B cell (primary cell): ENCODE measurements at regions not wholly inside any gene's neighbourhood (a gene's known extent, or its start where the extent isn't known, plus 50 kb on each side); places are given as distances from the start of the nearest gene placed in this dataset.
A peak's percentile ranks its signal among the peaks of the same experiment; 100 is the strongest.

Source experiments
- ATAC-seq: fragments of 200-7000 bp; cut with Tn5 transposase; one replicate; pipeline ENCODE4 v1.10.0; 2021; ENCODE audit warnings: low read depth, mild to moderate bottlenecking, moderate number of reproducible peaks, moderate library complexity
- CTCF ChIA-PET: fragments of 350-600 bp; sonication (Branson Sonifier 250); formaldehyde crosslinking; loops from one replicate; lab custom pipeline; 2021; ENCODE audit warnings: antibody characterized with exemption, inconsistent platforms; lab: Charles Lee
- POLR2A ChIA-PET: fragments of 350-600 bp; sonication (Branson Sonifier 250); formaldehyde crosslinking; loops from one replicate; lab custom pipeline; 2021; ENCODE audit warnings: antibody characterized with exemption; lab: Charles Lee
- DNase-seq: peaks from one replicate; pipeline ENCODE4 v3.0.0; 2013
- H2AFZ ChIP-seq: 2 replicates; pipeline ENCODE4 v1.6.1; 2012; ENCODE audit warnings: mild to moderate bottlenecking, low read depth, low read length; ENCODE audit not compliant: insufficient read depth, poor library complexity, severe bottlenecking
- H3K27ac ChIP-seq, 2 donors: 1 replicate in 1 of 2; 2 replicates in 1 of 2; pipeline ENCODE4 v1.5.1; 2012 to 2013; ENCODE audit warnings: low read length in 2 of 2, mild to moderate bottlenecking in 2 of 2, moderate library complexity in 1 of 2
- H3K27me3 ChIP-seq, 4 experiments: fragments of 200-600 bp in 1 of 4; sonication (generic) in 1 of 4; replicated peaks in 1 of 4; 1 replicate in 2 of 4; 2 replicates in 2 of 4; pipeline versions ENCODE4 v1.6.1 to v1.7.0; 2013 to 2016; ENCODE audit warnings: low read length in 3 of 4, mild to moderate bottlenecking in 2 of 4, mixed read lengths in 1 of 4, moderate library complexity in 1 of 4; ENCODE audit not compliant: insufficient read depth in 4 of 4, control insufficient read depth in 3 of 4; ENCODE audit errors: control extremely low read depth in 1 of 4
- H3K36me3 ChIP-seq, 2 experiments: replicated peaks in 1 of 2; 1 replicate in 1 of 2; 2 replicates in 1 of 2; pipeline versions ENCODE4 v1.6.1 to v1.7.1; 2013; ENCODE audit warnings: low read length in 1 of 2; ENCODE audit not compliant: insufficient read depth in 2 of 2, control insufficient read depth in 1 of 2; ENCODE audit errors: control extremely low read depth in 1 of 2, extremely low read depth in 1 of 2
- H3K4me1 ChIP-seq, 2 donors: fragments of 200-600 bp in 1 of 2; sonication (generic) in 1 of 2; 1 replicate in 1 of 2; 2 replicates in 1 of 2; pipeline versions ENCODE4 v1.5.1 to v1.6.1; 2013 to 2017; ENCODE audit warnings: low read length in 2 of 2; ENCODE audit not compliant: control insufficient read depth in 2 of 2, insufficient read depth in 2 of 2
- H3K4me2 ChIP-seq: replicated peaks from 2 replicates; pipeline ENCODE3; 2012; ENCODE audit warnings: mild to moderate bottlenecking, low read depth, low read length; ENCODE audit not compliant: poor library complexity, severe bottlenecking
- H3K4me3 ChIP-seq, 5 experiments: fragments of 200-600 bp in 1 of 5; sonication (generic) in 1 of 5; 1 replicate in 3 of 5; 2 replicates in 2 of 5; pipeline versions ENCODE4 v1.5.1 to v1.7.0; 2011 to 2016; ENCODE audit warnings: low read length in 4 of 5, mild to moderate bottlenecking in 4 of 5, low read depth in 2 of 5, control low read depth in 1 of 5, moderate library complexity in 1 of 5; ENCODE audit not compliant: insufficient read depth in 1 of 5; ENCODE audit errors: control extremely low read depth in 1 of 5, extremely low read depth in 1 of 5
- H3K79me2 ChIP-seq: fragments of 200-600 bp; sonication (generic); one replicate; pipeline ENCODE4 v1.6.0; 2016; ENCODE audit warnings: low read length; ENCODE audit not compliant: control insufficient read depth, insufficient read depth
- H3K9ac ChIP-seq: fragments of 200-600 bp; sonication (generic); 2 replicates; pipeline ENCODE4 v1.6.1; 2017; ENCODE audit warnings: mild to moderate bottlenecking, low read length, moderate library complexity
- H3K9me3 ChIP-seq, 3 donors: one replicate each; pipeline versions ENCODE4 v1.6.1 to v1.7.1; 2013; ENCODE audit warnings: low read length in 2 of 3; ENCODE audit not compliant: control insufficient read depth in 2 of 3, insufficient read depth in 1 of 3; ENCODE audit errors: control extremely low read depth in 1 of 3
- H4K20me1 ChIP-seq: 2 replicates; pipeline ENCODE4 v1.6.0; 2012; ENCODE audit warnings: mild to moderate bottlenecking, low read length; ENCODE audit not compliant: insufficient read depth, control insufficient read depth, poor library complexity, severe bottlenecking
- H3K27ac Mint-ChIP-seq: one replicate; pipeline ENCODE4 v1.8.0; 2021; ENCODE audit warnings: mixed read lengths
- H3K27me3 Mint-ChIP-seq: one replicate; pipeline ENCODE4 v1.8.0; 2021; ENCODE audit warnings: mixed read lengths
- H3K4me1 Mint-ChIP-seq: one replicate; pipeline ENCODE4 v1.8.0; 2021; ENCODE audit warnings: mixed read lengths
- H3K4me3 Mint-ChIP-seq: one replicate; pipeline ENCODE4 v1.8.0; 2021; ENCODE audit warnings: mixed read lengths
- H3K9me3 Mint-ChIP-seq: one replicate; pipeline ENCODE4 v1.8.0; 2022; ENCODE audit warnings: mixed read lengths; ENCODE audit not compliant: insufficient read depth
- CTCF ChIP-seq: fragments of 200-600 bp; IDR thresholded peaks from one replicate; pipeline ENCODE4 v1.8.0; 2022; ENCODE audit warnings: antibody characterized with exemption, mild to moderate bottlenecking
- EZH2 ChIP-seq: IDR thresholded peaks from 2 replicates; pipeline ENCODE4 v1.6.1; 2012; ENCODE audit warnings: borderline replicate concordance, low read depth, mild to moderate bottlenecking, moderate library complexity, low read length; ENCODE audit not compliant: insufficient read depth, poor library complexity, severe bottlenecking
- WGBS: methylation state at CpG from one replicate; pipeline ENCODE4 v1.1.5; 2013; ENCODE audit warnings: missing lambda C conversion rate; ENCODE audit not compliant: insufficient coverage; 5-methylcytosine and 5-hydroxymethylcytosine counted together
- intact Hi-C: fragments of 100-400 bp; cut with micrococcal nuclease; formaldehyde crosslinking; loops from one replicate; pipeline ENCODE4 v1.10.0; 2022

DNA sequence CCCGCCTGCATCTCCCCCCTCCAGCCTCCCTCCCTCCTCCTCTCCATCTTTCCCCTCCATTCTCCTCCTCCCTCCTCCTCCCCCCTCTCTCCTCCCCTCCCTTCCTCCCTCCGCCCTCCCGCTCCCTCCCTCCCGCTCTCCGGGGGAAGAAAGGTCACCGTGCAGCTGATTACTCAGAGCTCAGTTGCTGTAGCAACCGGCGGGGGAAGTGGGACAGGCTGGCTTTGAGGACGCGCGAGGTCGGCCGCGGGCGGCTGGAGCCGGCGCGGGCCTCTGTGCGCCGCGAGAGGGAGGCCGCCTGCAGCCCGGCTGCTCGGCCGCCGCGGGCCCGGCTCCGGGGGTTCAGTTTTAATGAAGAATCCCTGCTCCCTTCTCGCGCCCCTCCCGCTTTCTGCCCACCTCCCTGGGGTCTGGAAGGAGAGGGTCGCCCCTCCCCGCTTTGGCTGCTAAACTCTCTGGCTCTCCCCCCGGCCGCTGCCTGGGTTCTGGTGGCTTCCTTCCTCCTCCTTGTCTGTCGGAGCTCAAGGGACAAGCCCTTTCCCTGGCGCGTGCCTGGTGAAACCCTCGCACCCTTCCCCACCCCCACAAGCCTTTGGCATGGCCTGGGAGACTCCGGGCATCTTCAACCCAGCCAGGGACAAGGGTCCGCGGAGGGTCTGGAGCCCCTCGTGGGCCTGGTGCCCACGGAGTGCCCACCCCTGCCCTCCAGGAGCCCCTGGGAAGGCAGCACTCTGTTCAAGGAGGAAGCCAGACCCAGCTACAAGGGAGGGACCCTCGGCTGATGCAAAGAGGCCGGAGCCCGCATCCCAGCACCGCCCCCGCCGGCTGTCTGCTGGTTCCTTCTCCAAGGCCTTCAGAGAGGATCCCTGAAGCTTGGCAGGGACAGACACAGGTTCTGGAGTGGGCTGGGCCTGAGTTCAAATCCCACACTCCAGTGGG lies 160.3 kb downstream of the C9orf50 start:
- Mint-ChIP-seq H3K4me1 (peaks cover 27% of the 10 kb centered on the region), H3K9me3 (no peaks in the 10 kb centered on the region), H3K27me3 (no peaks in the 10 kb centered on the region), H3K4me3 (peak overlapping the region; percentile 86), H3K27ac (peak overlapping the region; percentile 90)
- Histone ChIP-seq H3K27ac (peak overlapping the region; percentile 34 to 66), H3K27me3 (peaks cover 0 to 10% (median 3%) of the 10 kb centered on the region in 4 experiments), H3K9ac (peak overlapping the region; percentile 61), H2AFZ (peak overlapping the region; percentile 77), H3K4me3 (peak overlapping the region in 4 of 5 experiments; percentile 43 to 61 (median 49)), H3K79me2 (no peaks in the 10 kb centered on the region), H4K20me1 (no peaks in the 10 kb centered on the region), H3K9me3 (no peaks in the 10 kb centered on the region), H3K36me3 (no peaks in the 10 kb centered on the region), H3K4me2 (peak overlapping the region; percentile 96), H3K4me1 (peaks cover 33 to 35% of the 10 kb centered on the region in 2 donors)
- 3% methylated on average over 44 of the region's 51 CpGs for WGBS
- DNase-seq (peak; percentile 84), ATAC-seq (peak; percentile 73)
- no peak for TF ChIP-seq CTCF
- no peak for TF ChIP-seq EZH2
- intact Hi-C loops = loop anchor here (1.0 kb wide), 3 partner anchors 28 to 77 kb away; no protein-coding TSS in a partner anchor
- POLR2A ChIA-PET = interaction anchor here (0.6 to 3.6 kb wide), 17 partner anchors 14 to 1301 kb away, joined by 3 to 23 read pairs (median 5); partner anchors contain the start of gene BBLN
- CTCF ChIA-PET = interaction anchor here (0.9 to 2.7 kb wide), 9 partner anchors 36 to 329 kb away, joined by 3 to 16 read pairs (median 6); partner anchors contain the start of gene IER5L
